Neural progenitor cell (in vitro differentiated cells): ENCODE measurements at regions not wholly inside any gene's neighbourhood (a gene's known extent, or its start where the extent isn't known, plus 50 kb on each side); places are given as distances from the start of the nearest gene placed in this dataset.

Source experiments
- DNase-seq: peaks from one replicate; pipeline ENCODE4 v3.0.0-alpha.2; 2016; ENCODE audit warnings: low spot score
- H2AFZ ChIP-seq: fragments of 200-600 bp; sonication (generic); replicated peaks from 2 replicates; pipeline ENCODE4 v1.6.1; 2016; ENCODE audit warnings: antibody characterized with exemption
- H3F3A ChIP-seq: fragments of 200-600 bp; sonication (generic); 2 replicates; pipeline ENCODE4 v1.6.1; 2016; ENCODE audit warnings: antibody characterized with exemption, low read depth
- H3K27ac ChIP-seq: fragments of 200-600 bp; sonication (generic); 2 replicates; pipeline ENCODE4 v1.5.1; 2016; ENCODE audit warnings: mild to moderate bottlenecking
- H3K27me3 ChIP-seq: fragments of 200-600 bp; sonication (generic); 2 replicates; pipeline ENCODE4 v1.6.1; 2016; ENCODE audit warnings: mild to moderate bottlenecking, moderate library complexity
- H3K36me3 ChIP-seq: fragments of 200-600 bp; sonication (generic); 2 replicates; pipeline ENCODE4 v1.5.1; 2016
- H3K4me1 ChIP-seq: fragments of 200-600 bp; sonication (generic); 2 replicates; pipeline ENCODE4 v1.6.1; 2016; ENCODE audit warnings: mixed run types
- H3K4me2 ChIP-seq: fragments of 200-600 bp; sonication (generic); 2 replicates; pipeline ENCODE4 v1.6.1; 2016
- H3K4me3 ChIP-seq: fragments of 200-600 bp; sonication (generic); 2 replicates; pipeline ENCODE4 v1.5.1; 2016
- H3K79me2 ChIP-seq: fragments of 200-600 bp; sonication (generic); 2 replicates; pipeline ENCODE4 v1.6.1; 2016; ENCODE audit warnings: low read depth
- H3K9ac ChIP-seq: fragments of 200-600 bp; sonication (generic); 2 replicates; pipeline ENCODE4 v1.6.1; 2016
- H3K9me3 ChIP-seq: fragments of 200-600 bp; sonication (generic); 2 replicates; pipeline ENCODE4 v1.5.1; 2016; ENCODE audit warnings: low read depth
- H4K20me1 ChIP-seq: fragments of 200-600 bp; sonication (generic); 2 replicates; pipeline ENCODE4 v1.6.1; 2016; ENCODE audit warnings: low read depth
- H3K27ac Mint-ChIP-seq: 3 replicates; pipeline ENCODE4 v1.8.0; 2021; ENCODE audit warnings: mixed read lengths
- H3K27me3 Mint-ChIP-seq: 2 replicates; pipeline ENCODE4 v1.8.0; 2022; ENCODE audit warnings: low read depth, mild to moderate bottlenecking, inconsistent platforms, moderate library complexity, mixed read lengths; ENCODE audit not compliant: insufficient read depth
- H3K36me3 Mint-ChIP-seq: 3 replicates; pipeline ENCODE4 v1.8.0; 2021; ENCODE audit warnings: mixed read lengths
- H3K4me1 Mint-ChIP-seq: 3 replicates; pipeline ENCODE4 v1.8.0; 2021; ENCODE audit warnings: mixed read lengths
- H3K4me3 Mint-ChIP-seq: 3 replicates; pipeline ENCODE4 v1.8.0; 2021; ENCODE audit warnings: mild to moderate bottlenecking, moderate library complexity, mixed read lengths
- H3K9me3 Mint-ChIP-seq: 3 replicates; pipeline ENCODE4 v1.8.0; 2020; ENCODE audit warnings: mixed read lengths
- EZH2 ChIP-seq: fragments of 200-600 bp; sonication (generic); IDR thresholded peaks from 2 replicates; pipeline ENCODE4 v1.6.1; 2017; ENCODE audit warnings: antibody characterized with exemption, mild to moderate bottlenecking, moderate library complexity
- EZH2phosphoT487 ChIP-seq: fragments of 200-600 bp; sonication (generic); IDR thresholded peaks from 2 replicates; pipeline ENCODE4 v1.6.1; 2017; ENCODE audit warnings: antibody characterized with exemption
- TF ChIP-seq, protein P1 (sequence below): fragments of 200-600 bp; sonication (generic); IDR thresholded peaks from 2 replicates; pipeline ENCODE4 v1.5.1; 2017; ENCODE audit warnings: antibody characterized with exemption, mild to moderate bottlenecking

DNA sequence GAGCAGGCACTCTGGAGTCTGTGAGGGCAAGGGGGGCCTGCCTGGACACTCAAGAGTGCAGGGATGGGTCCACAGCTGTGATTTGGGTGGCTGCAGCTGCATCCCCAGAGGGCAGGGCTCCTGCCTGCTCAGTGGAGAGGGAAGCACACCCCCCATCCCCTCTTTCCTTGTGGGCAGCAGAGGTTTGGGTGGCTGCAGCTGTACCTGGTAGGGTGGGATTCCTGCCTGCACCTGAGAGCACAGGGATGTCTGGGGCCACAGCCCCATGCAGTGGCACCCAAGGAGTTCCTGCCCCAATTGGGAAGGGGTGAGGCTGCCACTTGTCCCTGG lies 605.4 kb upstream of the FAM174A start:
- H3K9ac ChIP-seq, result no peak overlapping the region
- no peaks in the 10 kb centered on the region for H3K36me3 Mint-ChIP-seq
- no peak overlapping the region for H3K4me2 ChIP-seq
- no peaks in the 10 kb centered on the region for H3K4me1 Mint-ChIP-seq
- H3K4me3 ChIP-seq, result no peak overlapping the region
- no peak overlapping the region for H3K27ac Mint-ChIP-seq
- H3F3A ChIP-seq, result no peaks in the 10 kb centered on the region
- no peaks in the 10 kb centered on the region for H3K4me1 ChIP-seq
- H3K79me2 ChIP-seq, result no peaks in the 10 kb centered on the region
- no peak overlapping the region for H2AFZ ChIP-seq
- TF ChIP-seq, protein P1, sequence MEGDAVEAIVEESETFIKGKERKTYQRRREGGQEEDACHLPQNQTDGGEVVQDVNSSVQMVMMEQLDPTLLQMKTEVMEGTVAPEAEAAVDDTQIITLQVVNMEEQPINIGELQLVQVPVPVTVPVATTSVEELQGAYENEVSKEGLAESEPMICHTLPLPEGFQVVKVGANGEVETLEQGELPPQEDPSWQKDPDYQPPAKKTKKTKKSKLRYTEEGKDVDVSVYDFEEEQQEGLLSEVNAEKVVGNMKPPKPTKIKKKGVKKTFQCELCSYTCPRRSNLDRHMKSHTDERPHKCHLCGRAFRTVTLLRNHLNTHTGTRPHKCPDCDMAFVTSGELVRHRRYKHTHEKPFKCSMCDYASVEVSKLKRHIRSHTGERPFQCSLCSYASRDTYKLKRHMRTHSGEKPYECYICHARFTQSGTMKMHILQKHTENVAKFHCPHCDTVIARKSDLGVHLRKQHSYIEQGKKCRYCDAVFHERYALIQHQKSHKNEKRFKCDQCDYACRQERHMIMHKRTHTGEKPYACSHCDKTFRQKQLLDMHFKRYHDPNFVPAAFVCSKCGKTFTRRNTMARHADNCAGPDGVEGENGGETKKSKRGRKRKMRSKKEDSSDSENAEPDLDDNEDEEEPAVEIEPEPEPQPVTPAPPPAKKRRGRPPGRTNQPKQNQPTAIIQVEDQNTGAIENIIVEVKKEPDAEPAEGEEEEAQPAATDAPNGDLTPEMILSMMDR, result no peak
- TF ChIP-seq EZH2 (no peak), EZH2phosphoT487 (no peak)
- H4K20me1 ChIP-seq, result no peaks in the 10 kb centered on the region
- H3K27me3 Mint-ChIP-seq, result peaks cover 2% of the 10 kb centered on the region
- H3K9me3 Mint-ChIP-seq, result no peaks in the 10 kb centered on the region
- H3K36me3 ChIP-seq, result no peaks in the 10 kb centered on the region
- H3K27ac ChIP-seq, result no peak overlapping the region
- no peaks in the 10 kb centered on the region for H3K9me3 ChIP-seq
- no peaks in the 10 kb centered on the region for H3K27me3 ChIP-seq
- no peak for DNase-seq
- H3K4me3 Mint-ChIP-seq, result no peak overlapping the region

DNA sequence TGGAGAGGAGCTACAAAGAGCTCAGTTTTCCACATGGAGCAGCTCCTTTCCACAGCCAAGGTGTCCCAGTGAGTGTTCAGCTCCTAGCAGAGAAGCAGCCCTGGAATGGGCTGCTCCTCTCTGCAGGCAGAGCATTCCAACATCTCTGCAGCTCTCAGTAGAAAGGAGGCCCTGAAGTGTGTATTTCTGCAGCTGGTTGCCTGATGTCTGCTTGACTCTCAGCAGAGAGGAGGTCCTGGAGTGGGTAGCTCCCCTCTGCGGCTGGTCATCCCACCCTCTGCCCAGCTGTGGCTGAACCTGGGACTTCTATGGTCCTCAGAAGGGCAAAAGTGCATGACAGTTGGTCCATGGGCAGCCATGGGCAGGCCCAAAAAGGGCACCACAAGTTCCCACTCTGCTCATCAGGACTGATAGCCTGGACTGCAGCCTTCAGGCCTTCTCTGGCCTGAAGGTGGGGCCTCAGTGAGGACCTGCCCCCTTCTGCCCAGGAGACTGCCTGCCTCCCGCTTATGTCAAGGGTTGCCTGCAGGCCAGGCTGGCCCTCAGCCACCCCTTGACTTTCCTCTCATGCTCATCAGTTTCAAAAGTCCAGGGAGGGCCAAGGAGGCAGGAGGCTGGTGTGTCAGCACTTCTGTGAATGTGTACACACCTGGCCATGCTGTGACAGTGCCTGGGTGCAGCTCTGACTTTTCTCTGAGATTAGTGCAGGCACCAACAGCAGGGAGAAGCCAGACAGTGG lies 605.9 kb upstream of the FAM174A start:
- Histone ChIP-seq H3K9me3 (no peaks in the 10 kb centered on the region), H3K27ac (no peak overlapping the region), H3K4me2 (no peak overlapping the region), H3K27me3 (no peaks in the 10 kb centered on the region), H3K4me3 (no peak overlapping the region), H3K36me3 (no peaks in the 10 kb centered on the region), H3K4me1 (no peaks in the 10 kb centered on the region), H3F3A (no peaks in the 10 kb centered on the region), H4K20me1 (no peaks in the 10 kb centered on the region), H3K9ac (no peak overlapping the region), H2AFZ (no peak overlapping the region), H3K79me2 (no peaks in the 10 kb centered on the region)
- no peak overlapping the region for H3K4me3 Mint-ChIP-seq
- no peak overlapping the region for H3K27ac Mint-ChIP-seq
- no peak for DNase-seq
- TF ChIP-seq EZH2phosphoT487, result no peak
- TF ChIP-seq, protein P1, result no peak
- no peak for TF ChIP-seq EZH2
- peaks cover 2% of the 10 kb centered on the region for H3K27me3 Mint-ChIP-seq
- H3K9me3 Mint-ChIP-seq, result no peaks in the 10 kb centered on the region
- no peaks in the 10 kb centered on the region for H3K36me3 Mint-ChIP-seq
- H3K4me1 Mint-ChIP-seq, result no peaks in the 10 kb centered on the region

GRCh38 chr5:99928490-99928889 lies 606.7 kb upstream of the FAM174A start:
- Histone ChIP-seq H3K27me3 (no peaks in the 10 kb centered on the region), H4K20me1 (no peaks in the 10 kb centered on the region), H3K27ac (no peak overlapping the region), H3K9ac (no peak overlapping the region), H3K4me1 (no peaks in the 10 kb centered on the region), H3K9me3 (no peaks in the 10 kb centered on the region), H3F3A (no peaks in the 10 kb centered on the region), H3K79me2 (no peaks in the 10 kb centered on the region), H3K36me3 (no peaks in the 10 kb centered on the region), H2AFZ (no peak overlapping the region), H3K4me3 (no peak overlapping the region), H3K4me2 (no peak overlapping the region)
- no peak overlapping the region for H3K4me3 Mint-ChIP-seq
- H3K36me3 Mint-ChIP-seq, result no peaks in the 10 kb centered on the region
- H3K4me1 Mint-ChIP-seq, result no peaks in the 10 kb centered on the region
- DNase-seq, result no peak
- TF ChIP-seq EZH2 (no peak), EZH2phosphoT487 (no peak)
- TF ChIP-seq, protein P1, result no peak
- H3K27ac Mint-ChIP-seq, result no peak overlapping the region
- H3K9me3 Mint-ChIP-seq, result no peaks in the 10 kb centered on the region
- H3K27me3 Mint-ChIP-seq, result peaks cover 2% of the 10 kb centered on the region
